Pancreas (tissue), 10 donors: ENCODE measurements at regions not wholly inside any gene's neighbourhood (a gene's known extent, or its start where the extent isn't known, plus 50 kb on each side); places are given as distances from the start of the nearest gene placed in this dataset.

Experiments
- ATAC-seq, 4 donors: fragments of 200-7000 bp; cut with Tn5 transposase; one replicate each; pipeline versions ENCODE4 v1.8.0 to v1.9.1; 2020; ENCODE audit warnings: mild to moderate bottlenecking in 4 of 4, moderate library complexity in 4 of 4
- DNase-seq, 6 donors: peaks; one replicate each; pipeline ENCODE4 v3.0.0-alpha.2; 2020
- FAIRE-seq: peaks from 2 replicates; lab custom pipeline; 2012; peaks lifted over from hg19 to GRCh38; lab: Jason Lieb, UNC
- H3K27ac ChIP-seq, 4 donors: fragments of 200-600 bp; sonication (generic); 1 replicate in 3 of 4; 2 replicates in 1 of 4; pipeline versions ENCODE4 v1.5.0 to v1.8.0; 2020
- H3K27me3 ChIP-seq, 4 donors: fragments of 200-600 bp; one replicate each; pipeline ENCODE4 v1.8.0; 2021
- H3K36me3 ChIP-seq, 3 donors: fragments of 200-600 bp; sonication (generic) in 1 of 3; one replicate each; pipeline versions ENCODE4 v1.5.0 to v1.8.0; 2020 to 2021
- H3K4me1 ChIP-seq, 3 donors: fragments of 200-600 bp; one replicate each; pipeline ENCODE4 v1.8.0; 2021
- H3K4me3 ChIP-seq, 4 donors: fragments of 200-600 bp; sonication (generic) in 2 of 4; one replicate each; pipeline versions ENCODE4 v1.5.0 to v1.8.0; 2020 to 2021
- H3K9me3 ChIP-seq, 4 donors: fragments of 200-600 bp; one replicate each; pipeline ENCODE4 v1.8.0; 2021
- WGBS, 2 donors: extraction: QIAGEN DNeasy Blood & Tissue Kit; methylation state at CpG; one replicate each; pipeline ENCODE4 v1.1.7; 2013; 5-methylcytosine and 5-hydroxymethylcytosine counted together
- intact Hi-C, 3 donors: fragments of 100-400 bp; cut with DNase I; formaldehyde crosslinking; loops; one replicate each; pipeline versions ENCODE4 v1.11.1 to v1.14.2; 2022
- TF ChIP-seq, protein P1 (sequence below), 4 donors: fragments of 200-600 bp; sonication (generic) in 3 of 4; IDR thresholded peaks; one replicate each; pipeline versions ENCODE4 v1.5.0 to v1.8.0; 2021; ENCODE audit warnings: antibody characterized with exemption in 4 of 4
- donor health status: healthy with polysubstance abuse.
- donor health status: DM: no; HTN: no; CAD: no; lungs with moderate emphysema.
- donor health status: DM: no; HTN: no; CAD: no.
- donor health status: control.
- donor health status: control.
- donor health status: Bipolar disorder and iron deficiency.
- donor health status: DM: yes; HTN: yes; CAD: no.
- donor health status: DM: no; HTN: no; CAD: no.
- donor health status: DM: no; HTN: no; CAD: no.
- donor health status: DM: yes; HTN: yes; CAD: no.

DNA sequence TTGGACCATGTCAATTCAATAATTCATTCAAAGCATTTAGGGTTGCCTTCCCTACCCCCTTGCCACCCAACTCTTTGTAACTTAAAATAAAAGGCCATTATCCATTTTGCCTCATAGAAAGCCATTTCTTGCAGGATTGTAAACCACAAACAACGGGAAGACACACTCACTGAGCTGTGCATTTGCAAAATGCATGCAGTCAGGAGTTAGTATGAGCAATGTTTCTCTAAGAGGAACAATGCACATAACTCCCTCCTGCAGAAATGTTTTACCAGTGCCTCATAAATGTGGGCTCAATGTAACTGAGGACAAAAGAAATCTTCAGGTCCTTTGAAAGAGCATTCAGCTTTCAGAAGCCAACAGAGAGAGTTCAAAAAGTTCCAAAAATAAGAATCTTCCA is 98.5 kb upstream of the ABCA1 start:
- WGBS, 2 donors = 43 to 51% methylated on average over 1 of the region's 1 CpG
- Histone ChIP-seq H3K36me3 (no peaks in the 10 kb centered on the region), H3K9me3 (no peaks in the 10 kb centered on the region), H3K27me3 (no peaks in the 10 kb centered on the region), H3K4me3 (no peak overlapping the region), H3K27ac (no peak overlapping the region), H3K4me1 (no peaks in the 10 kb centered on the region)
- TF ChIP-seq, protein P1, sequence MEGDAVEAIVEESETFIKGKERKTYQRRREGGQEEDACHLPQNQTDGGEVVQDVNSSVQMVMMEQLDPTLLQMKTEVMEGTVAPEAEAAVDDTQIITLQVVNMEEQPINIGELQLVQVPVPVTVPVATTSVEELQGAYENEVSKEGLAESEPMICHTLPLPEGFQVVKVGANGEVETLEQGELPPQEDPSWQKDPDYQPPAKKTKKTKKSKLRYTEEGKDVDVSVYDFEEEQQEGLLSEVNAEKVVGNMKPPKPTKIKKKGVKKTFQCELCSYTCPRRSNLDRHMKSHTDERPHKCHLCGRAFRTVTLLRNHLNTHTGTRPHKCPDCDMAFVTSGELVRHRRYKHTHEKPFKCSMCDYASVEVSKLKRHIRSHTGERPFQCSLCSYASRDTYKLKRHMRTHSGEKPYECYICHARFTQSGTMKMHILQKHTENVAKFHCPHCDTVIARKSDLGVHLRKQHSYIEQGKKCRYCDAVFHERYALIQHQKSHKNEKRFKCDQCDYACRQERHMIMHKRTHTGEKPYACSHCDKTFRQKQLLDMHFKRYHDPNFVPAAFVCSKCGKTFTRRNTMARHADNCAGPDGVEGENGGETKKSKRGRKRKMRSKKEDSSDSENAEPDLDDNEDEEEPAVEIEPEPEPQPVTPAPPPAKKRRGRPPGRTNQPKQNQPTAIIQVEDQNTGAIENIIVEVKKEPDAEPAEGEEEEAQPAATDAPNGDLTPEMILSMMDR (IDR thresholded peaks at IDR 0.05) = no peak
- FAIRE-seq = no peak
- no peak for DNase-seq
- ATAC-seq = no peak
- intact Hi-C loops = no loop called here

DNA sequence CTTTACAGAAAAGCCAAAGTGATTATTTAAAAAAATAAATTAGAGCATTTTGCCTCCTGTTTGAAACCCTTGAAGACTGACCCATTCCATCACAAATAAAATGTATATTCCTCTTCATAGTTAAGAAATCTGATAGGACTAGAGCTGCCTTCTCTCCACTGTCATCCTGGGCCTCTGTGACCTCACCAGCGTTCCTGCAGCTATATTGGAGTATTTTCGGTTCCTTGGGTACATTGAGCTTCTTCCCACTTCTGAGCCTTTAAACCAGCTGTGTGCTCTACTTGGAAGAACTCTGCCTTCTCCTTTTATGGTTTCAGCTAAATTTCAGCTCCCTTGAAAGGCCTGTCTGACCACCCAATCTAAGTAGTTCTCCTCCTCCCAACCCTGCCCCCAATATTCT is 99.1 kb upstream of the ABCA1 start:
- intact Hi-C loops = no loop called here

DNA sequence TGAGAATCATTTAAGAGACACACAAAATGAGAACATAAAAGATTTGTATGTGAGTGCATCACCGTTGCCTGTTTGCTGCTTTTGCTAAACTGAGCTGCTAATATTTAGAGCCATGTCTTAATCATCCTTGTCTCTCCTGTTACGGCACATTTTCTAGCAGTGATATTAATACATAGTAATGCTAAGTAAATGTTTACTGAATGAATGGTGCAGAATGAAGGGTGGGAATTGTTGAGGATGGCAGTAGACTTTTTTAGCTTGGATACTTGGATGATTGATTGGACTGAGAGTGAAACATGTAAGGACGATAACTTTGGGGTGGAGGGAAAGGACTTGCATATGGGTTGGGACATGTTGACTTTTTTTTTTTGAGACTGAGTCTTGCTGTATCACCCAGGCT is 102.3 kb upstream of the ABCA1 start:
- H3K4me3 ChIP-seq = no peak overlapping the region
- H3K9me3 ChIP-seq = no peaks in the 10 kb centered on the region
- H3K27ac ChIP-seq = no peak overlapping the region
- H3K27me3 ChIP-seq = no peaks in the 10 kb centered on the region
- H3K4me1 ChIP-seq = no peaks in the 10 kb centered on the region
- H3K36me3 ChIP-seq = no peaks in the 10 kb centered on the region
- WGBS, 2 donors = 78 to 90% methylated on average over 3 of the region's 3 CpGs
- TF ChIP-seq, protein P1 (IDR thresholded peaks at IDR 0.05) = no peak
- ATAC-seq = no peak
- no peak for FAIRE-seq
- intact Hi-C loops = no loop called here
- no peak for DNase-seq

More for the DNA sequence above, 99.1 kb upstream of the ABCA1 start:
- H3K9me3 ChIP-seq = no peaks in the 10 kb centered on the region
- TF ChIP-seq, protein P1 (IDR thresholded peaks at IDR 0.05) = no peak
- no peak overlapping the region for H3K27ac ChIP-seq
- DNase-seq (no peak), ATAC-seq (no peak), FAIRE-seq (no peak)
- no peak overlapping the region for H3K4me3 ChIP-seq
- H3K36me3 ChIP-seq = no peaks in the 10 kb centered on the region
- no peaks in the 10 kb centered on the region for H3K27me3 ChIP-seq
- H3K4me1 ChIP-seq = no peaks in the 10 kb centered on the region
- 77 to 87% methylated on average over 2 of the region's 2 CpGs for WGBS, 2 donors

DNA sequence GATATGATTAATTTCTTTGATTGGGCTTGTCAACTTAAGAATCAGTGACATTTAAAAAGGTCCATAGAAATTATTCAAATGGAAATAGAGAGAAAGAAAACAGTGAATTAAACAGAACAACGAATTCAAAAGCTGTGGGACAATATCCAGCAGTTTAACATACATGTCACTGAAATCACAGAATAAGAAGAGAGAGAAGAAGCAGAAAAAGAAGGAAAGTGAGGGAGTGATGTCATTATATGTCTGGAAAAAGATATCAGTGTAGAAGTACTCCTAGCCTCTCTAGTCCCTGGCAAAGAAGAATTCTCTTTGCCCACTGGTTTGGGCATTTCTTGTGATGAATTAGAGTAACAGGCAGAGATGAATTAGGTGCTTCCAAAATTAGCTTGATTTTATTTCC is 109.2 kb upstream of the ABCA1 start:
- H3K27me3 ChIP-seq = no peaks in the 10 kb centered on the region
- ATAC-seq = no peak
- no peak for FAIRE-seq
- no peak overlapping the region for H3K27ac ChIP-seq
- no peak for DNase-seq
- intact Hi-C loops = no loop called here
- 82 to 86% methylated on average over 1 of the region's 1 CpG for WGBS, 2 donors
- H3K4me3 ChIP-seq = no peak overlapping the region
- TF ChIP-seq, protein P1 (IDR thresholded peaks at IDR 0.05) = no peak
- no peaks in the 10 kb centered on the region for H3K9me3 ChIP-seq
- H3K4me1 ChIP-seq = peaks cover 0 to 5% (median 0%) of the 10 kb centered on the region in 3 donors
- no peaks in the 10 kb centered on the region for H3K36me3 ChIP-seq

DNA sequence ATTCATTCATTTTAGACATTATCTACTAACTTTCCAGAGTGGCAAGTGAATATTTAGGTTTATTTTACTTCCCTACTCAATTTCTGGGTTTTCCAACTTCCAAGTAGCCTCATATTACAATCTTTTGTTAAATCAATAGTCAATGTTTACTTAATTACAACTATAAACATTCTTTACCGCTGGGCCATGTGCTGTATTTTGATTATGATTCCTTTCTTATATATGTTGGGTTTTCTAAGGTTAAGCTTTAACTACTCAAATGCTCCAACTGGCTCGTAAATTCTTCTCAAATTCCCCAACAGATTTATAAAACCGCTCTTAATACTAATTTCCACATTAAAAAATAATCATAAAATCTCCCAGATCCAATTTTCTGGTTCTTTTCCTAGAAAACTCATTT is 110.1 kb upstream of the ABCA1 start:
- DNase-seq (no peak), FAIRE-seq (no peak), ATAC-seq (no peak)
- H3K36me3 ChIP-seq = no peaks in the 10 kb centered on the region
- H3K27me3 ChIP-seq = no peaks in the 10 kb centered on the region
- no peak overlapping the region for H3K4me3 ChIP-seq
- H3K4me1 ChIP-seq = peaks cover 0 to 5% (median 0%) of the 10 kb centered on the region in 3 donors
- TF ChIP-seq, protein P1 (IDR thresholded peaks at IDR 0.05) = no peak
- no peak overlapping the region for H3K27ac ChIP-seq
- intact Hi-C loops = no loop called here
- WGBS, 2 donors = 34 to 72% methylated on average over 3 of the region's 3 CpGs
- no peaks in the 10 kb centered on the region for H3K9me3 ChIP-seq
